Keratinocyte (primary cell): ENCODE measurements at regions not wholly inside any gene's neighbourhood (a gene's known extent, or its start where the extent isn't known, plus 50 kb on each side); places are given as distances from the start of the nearest gene placed in this dataset.

Experiments used
- DNase-seq: peaks from one replicate; pipeline ENCODE4 v3.0.0-alpha.2; 2011; ENCODE audit warnings: low read depth, missing footprints, low spot score
- FAIRE-seq: peaks from 2 replicates; lab custom pipeline; 2011; peaks lifted over from hg19 to GRCh38; lab: Jason Lieb, UNC
- H2AFZ ChIP-seq: 2 replicates; pipeline ENCODE4 v1.6.0; 2012; ENCODE audit warnings: low read length, control low read depth, inconsistent platforms; ENCODE audit not compliant: control insufficient read depth
- H3K27ac ChIP-seq: 2 replicates; pipeline ENCODE4 v1.5.1; 2011; ENCODE audit warnings: low read length; ENCODE audit not compliant: control insufficient read depth, insufficient read depth
- H3K27me3 ChIP-seq: 3 replicates; pipeline ENCODE4 v1.6.0; 2011; ENCODE audit warnings: low read length; ENCODE audit not compliant: control insufficient read depth, insufficient read depth; ENCODE audit errors: extremely low read depth
- H3K36me3 ChIP-seq, 2 experiments: 2 replicates in 1 of 2; 3 replicates in 1 of 2; pipeline ENCODE4 v1.5.1; 2011; ENCODE audit warnings: low read length in 2 of 2, mild to moderate bottlenecking in 1 of 2; ENCODE audit not compliant: control insufficient read depth in 2 of 2, insufficient read depth in 2 of 2; ENCODE audit errors: extremely low read depth in 1 of 2
- H3K4me1 ChIP-seq: 3 replicates; pipeline ENCODE4 v1.5.1; 2011; ENCODE audit warnings: low read length; ENCODE audit not compliant: control insufficient read depth, insufficient read depth; ENCODE audit errors: extremely low read depth
- H3K4me2 ChIP-seq: 3 replicates; pipeline ENCODE4 v1.6.0; 2011; ENCODE audit warnings: low read depth, low read length; ENCODE audit not compliant: control insufficient read depth, insufficient read depth; ENCODE audit errors: extremely low read depth
- H3K4me3 ChIP-seq, 3 experiments: fragments of 200-600 bp in 1 of 3; sonication (generic) in 1 of 3; 2 replicates in 2 of 3; 3 replicates in 1 of 3; pipeline ENCODE4 v1.5.1; 2011 to 2016; ENCODE audit warnings: low read length in 3 of 3, mild to moderate bottlenecking in 3 of 3, control low read depth in 2 of 3, inconsistent platforms in 1 of 3, low read depth in 1 of 3, mixed read lengths in 1 of 3, mixed run types in 1 of 3, moderate library complexity in 1 of 3; ENCODE audit not compliant: control insufficient read depth in 2 of 3, insufficient read depth in 2 of 3; ENCODE audit errors: extremely low read depth in 1 of 3
- H3K79me2 ChIP-seq: 2 replicates; pipeline ENCODE4 v1.6.0; 2012; ENCODE audit warnings: low read length; ENCODE audit not compliant: control insufficient read depth, insufficient read depth
- H3K9ac ChIP-seq: 3 replicates; pipeline ENCODE4 v1.6.0; 2011; ENCODE audit warnings: low read length; ENCODE audit not compliant: control insufficient read depth, insufficient read depth; ENCODE audit errors: extremely low read depth
- H3K9me1 ChIP-seq: 3 replicates; pipeline ENCODE4 v1.6.0; 2011; ENCODE audit warnings: low read length; ENCODE audit not compliant: control insufficient read depth, insufficient read depth; ENCODE audit errors: extremely low read depth
- H3K9me3 ChIP-seq: 2 replicates; pipeline ENCODE4 v1.5.1; 2012; ENCODE audit warnings: low read depth, low read length; ENCODE audit not compliant: control insufficient read depth
- H4K20me1 ChIP-seq: 3 replicates; pipeline ENCODE4 v1.6.0; 2011; ENCODE audit warnings: low read length; ENCODE audit not compliant: control insufficient read depth, insufficient read depth; ENCODE audit errors: extremely low read depth
- EZH2 ChIP-seq: IDR thresholded peaks from one replicate; pipeline ENCODE4 v1.6.1; 2012; ENCODE audit warnings: inconsistent platforms, mild to moderate bottlenecking, low read length, moderate library complexity
- dilution Hi-C: fragments of 300-500 bp; cut with MboI; formaldehyde crosslinking; loops from one replicate; pipeline ENCODE4 v1.7.0; 2020; ENCODE audit warnings: low sequenced_read_pairs; ENCODE audit not compliant: extremely low pct_ligation_motif_present
- TF ChIP-seq, protein P1 (sequence below), 3 experiments: IDR thresholded peaks in 1 of 3; conservative IDR thresholded peaks in 1 of 3; optimal IDR thresholded peaks in 1 of 3; 2 replicates in 2 of 3; 3 replicates in 1 of 3; pipeline versions ENCODE3 to v1.5.1; 2011; ENCODE audit warnings: low read length in 3 of 3, mild to moderate bottlenecking in 3 of 3, moderate library complexity in 2 of 3, control low read depth in 1 of 3, inconsistent platforms in 1 of 3; ENCODE audit not compliant: insufficient read depth in 2 of 3; ENCODE audit errors: extremely low read depth in 1 of 3

DNA sequence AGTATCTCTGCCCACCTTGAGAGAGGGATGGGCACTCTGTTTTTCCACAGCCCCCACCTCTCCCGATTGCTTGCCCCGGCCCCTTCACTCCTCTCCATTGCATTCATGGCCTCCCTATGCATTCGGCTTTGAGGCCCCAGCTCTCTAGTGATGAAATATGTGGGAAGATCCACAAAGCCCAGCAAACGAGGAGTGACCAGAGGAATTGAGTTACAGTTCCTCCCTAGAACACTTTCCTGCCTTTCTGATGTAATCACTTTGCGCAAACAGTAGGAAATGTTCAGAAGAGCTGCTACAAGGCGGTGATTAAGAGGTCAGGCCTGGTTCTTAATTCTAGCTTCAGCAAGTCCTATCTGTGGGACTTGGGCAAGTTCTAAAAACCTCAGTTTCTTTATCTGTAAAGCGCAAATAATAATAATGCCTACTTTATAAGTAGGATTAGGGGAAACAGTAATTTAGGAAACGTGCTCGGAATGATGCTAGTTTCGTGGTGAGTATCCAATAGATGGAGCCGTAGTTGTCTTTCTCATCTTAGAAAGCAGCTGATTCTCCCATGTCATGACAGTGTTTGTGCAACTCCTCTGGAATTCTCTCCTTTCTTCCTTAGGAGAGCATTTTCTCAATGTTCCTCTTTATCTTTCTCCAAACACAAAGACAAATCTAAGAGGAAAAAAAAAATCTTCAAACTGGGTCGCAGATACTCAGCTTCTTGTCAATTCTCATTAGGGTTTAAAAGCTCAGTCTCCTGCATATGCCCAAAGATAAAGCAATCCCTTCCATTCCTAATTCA, 99.5 kb upstream of the MSX2 start:
- Histone ChIP-seq H3K79me2 (no peaks in the 10 kb centered on the region), H3K4me1 (no peaks in the 10 kb centered on the region), H4K20me1 (no peaks in the 10 kb centered on the region), H3K27me3 (no peaks in the 10 kb centered on the region), H3K9me1 (no peaks in the 10 kb centered on the region), H3K9ac (no peak overlapping the region), H3K9me3 (no peaks in the 10 kb centered on the region), H3K27ac (no peak overlapping the region), H3K4me2 (no peak overlapping the region), H3K36me3 (no peaks in the 10 kb centered on the region), H2AFZ (no peak overlapping the region), H3K4me3 (no peak overlapping the region)
- FAIRE-seq (no peak), DNase-seq (no peak)
- dilution Hi-C loops = no loop called here
- TF ChIP-seq, protein P1, sequence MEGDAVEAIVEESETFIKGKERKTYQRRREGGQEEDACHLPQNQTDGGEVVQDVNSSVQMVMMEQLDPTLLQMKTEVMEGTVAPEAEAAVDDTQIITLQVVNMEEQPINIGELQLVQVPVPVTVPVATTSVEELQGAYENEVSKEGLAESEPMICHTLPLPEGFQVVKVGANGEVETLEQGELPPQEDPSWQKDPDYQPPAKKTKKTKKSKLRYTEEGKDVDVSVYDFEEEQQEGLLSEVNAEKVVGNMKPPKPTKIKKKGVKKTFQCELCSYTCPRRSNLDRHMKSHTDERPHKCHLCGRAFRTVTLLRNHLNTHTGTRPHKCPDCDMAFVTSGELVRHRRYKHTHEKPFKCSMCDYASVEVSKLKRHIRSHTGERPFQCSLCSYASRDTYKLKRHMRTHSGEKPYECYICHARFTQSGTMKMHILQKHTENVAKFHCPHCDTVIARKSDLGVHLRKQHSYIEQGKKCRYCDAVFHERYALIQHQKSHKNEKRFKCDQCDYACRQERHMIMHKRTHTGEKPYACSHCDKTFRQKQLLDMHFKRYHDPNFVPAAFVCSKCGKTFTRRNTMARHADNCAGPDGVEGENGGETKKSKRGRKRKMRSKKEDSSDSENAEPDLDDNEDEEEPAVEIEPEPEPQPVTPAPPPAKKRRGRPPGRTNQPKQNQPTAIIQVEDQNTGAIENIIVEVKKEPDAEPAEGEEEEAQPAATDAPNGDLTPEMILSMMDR (optimal IDR thresholded peaks at IDR 0.05 in 1 of 3, IDR thresholded peaks at IDR 0.05 in 1 of 3, conservative IDR thresholded peaks at IDR 0.05 in 1 of 3; ENCODE audit: extremely low read depth in 1 of 3, insufficient read depth in 2 of 3, low read length in 3 of 3) = no peak
- no peak for TF ChIP-seq EZH2

DNA sequence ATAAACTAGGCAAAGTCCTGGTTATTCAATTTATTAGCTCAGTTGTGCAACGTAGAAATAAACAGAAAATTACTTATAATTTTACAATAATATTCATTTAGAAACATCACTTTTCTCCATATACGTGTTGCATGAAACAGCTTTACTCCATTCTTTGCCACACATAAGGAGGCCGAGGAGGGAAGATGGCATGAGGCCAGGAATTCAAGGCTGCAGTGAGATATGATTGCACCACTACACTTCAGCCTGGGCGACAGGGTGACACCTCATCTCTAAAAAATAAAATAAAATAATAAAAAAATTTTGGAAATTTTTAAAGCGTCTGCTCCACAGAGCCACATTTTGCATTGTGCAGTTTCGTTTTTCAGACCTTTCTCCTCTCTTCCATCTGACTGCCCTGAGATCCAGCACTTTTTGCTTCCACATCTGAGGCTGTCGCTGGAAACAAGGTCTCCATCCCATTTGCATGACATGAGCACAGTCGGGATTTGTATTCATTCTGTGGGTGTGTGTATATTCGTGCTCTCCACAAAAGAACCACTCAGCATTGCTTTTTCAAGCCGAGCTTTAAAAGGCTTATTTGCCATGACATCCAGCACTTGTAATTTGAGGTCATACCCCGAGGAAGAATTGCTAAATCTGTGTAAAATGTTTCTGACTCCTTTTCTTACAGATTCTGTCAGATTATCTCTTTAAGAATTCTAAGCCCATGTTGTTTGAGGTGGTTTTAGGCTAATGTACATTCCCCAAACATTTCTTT, 98.6 kb upstream of the MSX2 start:
- Histone ChIP-seq H4K20me1 (no peaks in the 10 kb centered on the region), H3K4me2 (no peak overlapping the region), H3K36me3 (no peaks in the 10 kb centered on the region), H2AFZ (no peak overlapping the region), H3K9ac (no peak overlapping the region), H3K27ac (no peak overlapping the region), H3K4me1 (no peaks in the 10 kb centered on the region), H3K27me3 (no peaks in the 10 kb centered on the region), H3K9me1 (no peaks in the 10 kb centered on the region), H3K79me2 (no peaks in the 10 kb centered on the region), H3K9me3 (no peaks in the 10 kb centered on the region), H3K4me3 (no peak overlapping the region)
- no peak for FAIRE-seq
- no peak for TF ChIP-seq EZH2
- TF ChIP-seq, protein P1 (optimal IDR thresholded peaks at IDR 0.05 in 1 of 3, IDR thresholded peaks at IDR 0.05 in 1 of 3, conservative IDR thresholded peaks at IDR 0.05 in 1 of 3; ENCODE audit: extremely low read depth in 1 of 3, insufficient read depth in 2 of 3, low read length in 3 of 3) = no peak
- dilution Hi-C loops = no loop called here
- no peak for DNase-seq
